ENCODE measurements at regions not wholly inside any gene's neighbourhood (a gene's known extent, or its start where the extent isn't known, plus 50 kb on each side); places are given as distances from the start of the nearest gene placed in this dataset.

GRCh38 chr2:7907041-7907440 lies 774.8 kb upstream of the ID2 start:
- Histone ChIP-seq H3K36me3 (ENCODE audit: control insufficient read depth in 1 of 2, insufficient read depth in 2 of 2, low read length in 2 of 2) (no peaks in the 10 kb centered on the region), H4K20me1 (ENCODE audit: insufficient read depth) (no peaks in the 10 kb centered on the region), H3K27me3 (ENCODE audit: insufficient read depth, low read length) (0 out of 2 replicates have a peak, but pooled peaks cover 4% of the 10 kb centered on the region), H3K27ac (ENCODE audit: low read depth, low read length) (no peak overlapping the region), H3K4me2 (ENCODE audit: low read length) (no peak overlapping the region), H3K9ac (ENCODE audit: low read length) (no peak overlapping the region), H3K79me2 (ENCODE audit: insufficient read depth, low read length) (no peaks in the 10 kb centered on the region), H2AFZ (ENCODE audit: low read depth, low read length, poor library complexity, severe bottlenecking) (no peak overlapping the region), H3K4me1 (ENCODE audit: control insufficient read depth in 1 of 2, insufficient read depth in 2 of 2, low read length in 2 of 2) (no peaks in the 10 kb centered on the region), H3K4me3 (replicated peaks in 1 of 2; ENCODE audit: low read depth in 1 of 2, low read length in 2 of 2) (no peak overlapping the region), H3K9me3 (ENCODE audit: control insufficient read depth in 1 of 2, insufficient read depth in 1 of 2, low read depth in 1 of 2, low read length in 2 of 2) (no peaks in the 10 kb centered on the region), H3K9me2 (ENCODE audit: insufficient read depth) (no peaks in the 10 kb centered on the region)
- ChIA-PET RAD21 (ENCODE audit: low non-redundant PET in 1 of 2, low total read pairs in 2 of 2, uncharacterized antibody in 2 of 2, unreplicated experiment in 2 of 2) (no interaction called here), CTCF (no interaction called here), POLR2A (no interaction called here)
- no peak for ATAC-seq
- no TSS peak for BruUV-seq (replicated peaks)
- intact Hi-C loops (cut with micrococcal nuclease) = no loop called here
- DNase-seq (ENCODE audit: low read depth, low spot score) = no peak
- TF ChIP-seq CEBPB (IDR thresholded peaks at IDR 0.05; ENCODE audit: low read depth) = no peak
- TF ChIP-seq EZH2 (IDR thresholded peaks at IDR 0.05) = no peak
- TF ChIP-seq YY1 (IDR thresholded peaks at IDR 0.05; ENCODE audit: extremely low read depth, insufficient replicate concordance, low read depth, low read length) = no peak
- TF ChIP-seq POLR2AphosphoS5 (IDR thresholded peaks at IDR 0.05; ENCODE audit: low read depth, low read length) = no peak
- TF ChIP-seq ELF1 (IDR thresholded peaks at IDR 0.05; ENCODE audit: borderline replicate concordance, low read depth) = no peak
- TF ChIP-seq ATF3 (IDR thresholded peaks at IDR 0.05) = no peak
- TF ChIP-seq REST (IDR thresholded peaks at IDR 0.05; ENCODE audit: low read depth) = no peak
